GM21515 (cell line): ENCODE measurements at regions not wholly inside any gene's neighbourhood (a gene's known extent, or its start where the extent isn't known, plus 50 kb on each side); places are given as distances from the start of the nearest gene placed in this dataset.
A peak's percentile ranks its signal among the peaks of the same experiment; 100 is the strongest.
"Not testable (repeated sequence)": the region's sequence is repeated elsewhere in the genome, so short reads cannot be mapped to it uniquely, and the experiment has no call there.

Experiments used
- ATAC-seq: cut with Tn5 transposase; IDR thresholded peaks from one replicate; pipeline ENCODE4 v1.9.1; 2021; ENCODE audit not compliant: unreplicated experiment

DNA sequence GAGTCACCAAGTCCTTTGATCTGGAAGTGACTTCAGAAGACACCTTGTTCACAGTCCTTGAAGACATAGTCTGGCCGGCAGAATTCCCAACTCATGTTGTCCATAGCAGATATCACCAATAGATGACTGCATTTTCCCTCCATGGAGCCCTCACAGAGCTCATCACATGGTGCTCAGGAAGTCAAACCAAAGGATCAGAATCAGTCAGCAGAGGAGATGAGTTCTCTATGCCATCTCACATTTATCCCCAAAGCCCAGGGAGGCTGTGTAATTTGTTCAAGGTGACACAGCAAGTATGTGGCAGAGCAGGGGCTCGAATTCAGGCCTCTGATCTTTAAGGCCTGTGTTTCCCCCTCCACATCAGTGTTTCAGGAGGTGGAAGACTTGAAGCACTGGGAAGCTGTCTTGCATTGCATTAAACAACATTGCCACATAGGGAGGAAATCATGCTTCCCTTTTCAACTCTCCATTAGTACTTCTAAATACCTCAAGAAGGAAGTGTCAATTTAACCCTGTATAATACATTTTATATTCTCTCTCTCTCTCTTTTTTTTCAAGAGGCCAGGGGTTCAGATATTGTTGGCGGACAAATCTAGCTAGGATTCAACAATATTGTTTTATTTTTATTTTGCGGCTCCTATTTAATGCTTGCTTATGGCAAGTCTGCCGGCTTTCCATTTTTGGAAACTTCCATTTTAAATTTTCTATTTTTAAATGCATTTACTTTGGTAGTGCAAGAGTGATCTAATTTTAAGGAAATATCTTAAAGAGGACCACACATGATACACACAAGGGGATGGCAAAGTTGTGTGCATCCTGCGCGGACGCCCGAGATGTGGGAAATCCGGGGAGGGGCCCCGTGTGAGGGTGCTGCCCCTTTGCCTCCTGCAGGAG, 61.9 kb downstream of the NPIPB5 start:
- ATAC-seq = not testable (repeated sequence)

DNA sequence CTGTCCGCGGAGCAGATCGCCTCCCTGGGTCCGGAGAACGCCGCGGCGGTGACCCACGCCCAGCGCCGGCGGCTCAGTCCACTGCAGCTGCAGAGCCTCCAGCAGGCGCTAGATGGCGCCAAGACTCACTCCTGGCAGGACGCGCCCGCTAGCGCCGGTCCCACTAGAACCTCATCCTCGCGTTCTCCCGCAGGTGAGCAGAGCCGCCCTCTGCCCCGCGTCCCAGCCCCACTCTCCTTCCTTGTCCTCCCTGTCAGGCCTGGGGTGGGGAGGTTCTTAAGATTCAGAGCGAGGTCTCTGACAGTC, 62.5 kb downstream of the NPIPB5 start:
- ATAC-seq = peak; percentile 80

DNA sequence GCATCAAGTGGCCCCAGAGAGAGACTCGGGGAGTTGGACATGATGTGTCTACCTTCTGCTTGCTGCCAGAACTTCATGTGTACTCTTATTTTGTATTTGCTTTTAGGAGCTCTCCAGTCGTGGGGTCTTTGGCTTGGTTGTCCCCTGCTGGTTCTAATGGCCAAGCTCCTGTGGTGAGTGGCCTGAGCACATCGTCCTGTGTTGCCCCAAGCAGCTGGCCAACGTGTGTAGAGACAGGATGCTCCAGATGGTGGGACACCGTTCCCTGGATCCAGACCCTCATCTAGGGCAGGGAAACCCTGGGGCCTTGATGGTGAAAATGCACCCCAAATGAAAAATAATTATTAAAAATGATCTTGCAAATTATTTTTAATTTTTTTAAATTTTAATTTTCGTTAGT, 65.8 kb downstream of the NPIPB5 start:
- ATAC-seq = not testable (repeated sequence)

DNA sequence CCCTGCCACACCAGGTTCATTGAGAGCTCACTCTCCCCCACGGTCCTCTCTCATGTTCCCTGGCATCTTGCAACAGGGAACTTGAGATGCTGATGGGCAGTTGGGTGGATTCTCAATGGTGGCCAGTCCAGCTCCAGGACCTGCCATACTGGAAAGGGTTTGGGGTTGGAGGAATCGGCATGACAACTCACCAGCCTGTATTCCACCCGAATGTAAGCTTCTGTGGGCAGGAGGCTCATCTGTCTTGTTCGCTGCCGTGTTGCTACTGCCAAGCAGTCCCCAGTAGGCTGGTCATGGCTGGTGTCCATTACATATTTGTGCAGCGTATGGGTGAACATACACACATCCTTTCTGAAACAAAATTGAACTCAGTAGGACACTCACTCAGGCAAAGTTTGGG, 72.5 kb downstream of the NPIPB5 start:
- not testable (repeated sequence) for ATAC-seq

DNA sequence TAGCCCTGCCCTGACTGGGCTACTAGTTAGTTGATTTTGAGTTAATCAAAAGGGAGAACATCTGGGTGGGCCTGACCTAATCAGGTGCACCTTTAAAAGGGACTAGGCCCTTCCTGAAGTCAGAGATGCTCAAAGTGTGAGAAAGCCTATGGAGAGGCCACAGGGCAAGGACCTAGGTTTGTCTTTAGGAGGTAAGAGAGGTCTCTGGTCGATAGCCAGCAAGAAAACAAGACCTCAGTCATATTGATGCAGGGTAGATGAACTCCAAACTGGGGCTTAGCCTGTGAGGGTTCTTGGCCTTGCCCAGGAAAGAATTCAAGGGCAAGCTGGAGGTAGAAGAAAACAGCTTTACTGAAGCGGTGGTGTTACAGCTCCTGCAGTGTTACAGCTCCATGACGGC, 73.8 kb downstream of the NPIPB5 start:
- not testable (repeated sequence) for ATAC-seq

DNA sequence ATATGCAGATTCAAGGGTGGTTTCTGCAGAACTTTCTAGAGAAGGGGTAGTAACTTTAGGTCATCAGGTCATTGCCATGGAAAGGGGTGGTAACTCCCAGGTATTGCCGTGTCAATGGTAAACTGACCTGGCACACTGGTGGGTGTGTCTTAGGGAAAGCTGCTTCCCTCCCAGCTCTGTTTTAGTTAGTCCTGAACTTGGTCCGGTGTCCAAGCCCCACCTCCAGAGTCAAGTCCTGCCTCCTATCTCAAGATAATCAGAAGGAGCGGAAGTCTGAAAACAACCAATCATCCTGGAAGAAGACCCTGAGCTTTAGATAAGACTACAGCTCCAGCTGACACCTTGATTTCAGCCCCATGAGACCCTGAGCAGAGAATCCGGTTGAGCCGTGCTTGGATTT, 74.2 kb downstream of the NPIPB5 start:
- ATAC-seq = not testable (repeated sequence)

DNA sequence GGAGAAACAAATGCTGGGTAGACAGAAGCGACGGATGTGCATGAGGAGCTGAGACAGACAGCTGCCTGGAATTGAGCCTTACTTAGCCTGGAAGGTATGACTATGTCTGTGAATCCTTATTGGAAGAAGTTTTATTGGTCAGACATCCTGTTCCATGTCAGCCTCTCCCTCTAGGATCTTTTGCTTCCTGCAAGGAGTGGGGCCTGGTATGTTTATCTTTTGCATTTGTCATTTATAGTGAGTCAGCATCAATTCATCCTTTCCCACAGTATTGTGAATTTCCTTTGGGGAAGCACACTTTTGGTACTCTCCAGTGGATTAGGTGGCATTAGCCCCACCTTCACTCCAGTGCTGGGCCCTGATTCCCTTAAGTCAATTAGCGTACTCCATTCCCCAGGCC, 74.7 kb downstream of the NPIPB5 start:
- ATAC-seq = not testable (repeated sequence)

DNA sequence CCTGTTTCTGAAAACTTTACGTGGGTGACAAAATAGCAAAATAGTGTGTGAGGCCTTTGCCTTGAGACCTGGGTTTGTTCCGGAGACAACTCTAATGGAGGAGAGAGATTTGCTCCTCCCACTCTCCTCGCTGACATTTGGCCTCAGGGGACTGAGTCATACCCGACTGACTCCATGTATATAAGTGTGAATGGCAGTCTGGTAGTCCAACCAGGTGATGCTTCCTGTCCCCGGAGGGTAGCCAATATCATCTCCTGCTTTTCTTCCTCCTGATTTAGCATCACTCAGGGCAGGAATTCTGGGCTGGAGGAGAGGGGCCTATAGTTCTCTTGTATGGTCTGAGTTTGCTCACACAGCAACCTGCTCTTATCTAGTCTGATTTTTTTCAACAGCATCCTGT, 76.0 kb downstream of the NPIPB5 start:
- not testable (repeated sequence) for ATAC-seq

DNA sequence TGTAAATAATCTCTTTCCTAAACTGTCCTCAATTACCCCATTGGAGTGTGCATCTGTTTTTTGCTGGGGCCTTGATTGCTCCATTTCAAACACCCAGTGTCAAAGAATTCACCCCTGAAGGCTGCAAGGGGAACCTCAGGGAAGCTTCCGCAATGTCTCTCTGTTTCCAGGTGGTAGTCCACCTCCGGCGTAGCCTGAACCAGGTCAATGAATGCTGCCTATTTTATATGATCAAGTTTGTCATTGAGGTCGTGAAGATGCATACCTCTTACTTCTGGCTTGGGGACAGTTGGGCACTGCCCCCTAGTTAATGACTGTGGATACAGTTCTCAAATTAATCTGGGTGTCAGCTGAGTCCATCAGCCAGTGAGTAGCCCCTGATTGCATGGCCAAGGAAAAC, 79.1 kb downstream of the NPIPB5 start:
- not testable (repeated sequence) for ATAC-seq

DNA sequence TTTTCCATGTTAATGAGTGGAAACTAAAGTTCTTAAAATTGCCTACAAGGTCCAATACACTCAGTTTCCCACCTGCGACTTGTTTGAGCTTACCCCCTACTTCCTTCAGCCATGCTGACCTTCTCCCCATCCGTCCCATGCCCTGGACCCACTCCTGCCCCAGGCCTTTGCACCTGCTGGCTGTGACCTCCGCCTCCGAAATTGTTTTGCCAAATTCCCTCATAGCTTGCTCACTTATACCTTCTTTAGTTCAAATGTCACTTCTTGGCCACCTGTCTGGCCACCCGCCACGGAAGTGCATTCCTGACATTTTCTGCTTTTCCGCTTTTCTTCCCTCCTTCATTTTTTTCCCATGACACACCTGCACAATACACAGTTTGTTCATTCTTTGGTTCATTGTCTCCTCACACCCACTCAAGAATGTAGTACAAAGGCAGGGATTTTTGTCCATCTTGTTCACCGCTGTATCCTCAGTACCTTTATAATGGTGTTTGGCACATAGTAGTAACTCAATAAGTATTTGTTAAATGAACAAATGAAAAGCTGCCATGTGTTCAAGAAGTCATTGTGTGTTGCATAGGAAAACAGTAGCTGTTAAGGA, 85.9 kb downstream of the NPIPB5 start:
- ATAC-seq = not testable (repeated sequence)

DNA sequence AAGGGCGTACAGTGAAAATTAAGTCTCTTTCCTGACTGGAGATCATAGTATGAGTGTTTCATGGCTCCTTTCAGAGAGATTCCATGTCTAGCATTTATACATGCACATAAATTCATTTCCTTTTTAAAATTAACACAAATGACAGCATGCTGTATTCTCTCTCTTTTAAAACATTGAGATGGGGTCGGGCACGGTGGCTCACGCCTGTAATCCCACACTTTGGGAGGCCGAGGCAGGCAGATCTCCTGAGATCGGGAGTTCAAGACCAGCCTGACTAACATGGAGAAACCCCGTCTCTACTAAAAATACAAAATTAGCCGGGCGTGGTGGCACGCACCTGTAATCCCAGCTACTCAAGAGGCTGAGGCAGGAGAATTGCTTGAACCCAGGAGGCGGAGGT, 93.1 kb downstream of the NPIPB5 start:
- ATAC-seq = not testable (repeated sequence)

DNA sequence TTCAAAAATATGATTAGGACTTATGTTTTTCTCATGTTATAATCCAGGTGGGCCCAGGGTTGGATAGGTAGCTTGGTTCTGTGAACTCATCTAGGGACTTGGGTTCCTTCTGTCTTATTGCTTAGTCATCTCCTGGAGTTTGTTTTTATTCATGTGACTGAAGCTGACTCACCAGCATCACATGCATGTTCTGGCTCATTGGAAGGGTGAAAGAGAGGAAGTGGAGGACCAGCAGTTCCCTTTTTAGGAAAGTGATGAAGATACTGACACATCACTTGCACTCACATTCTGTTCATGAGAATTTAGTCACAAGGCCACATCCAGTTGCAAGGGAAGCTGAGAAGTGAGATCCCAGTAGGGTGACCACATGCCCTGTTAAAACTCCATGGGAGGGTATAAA, 95.9 kb downstream of the NPIPB5 start:
- not testable (repeated sequence) for ATAC-seq

DNA sequence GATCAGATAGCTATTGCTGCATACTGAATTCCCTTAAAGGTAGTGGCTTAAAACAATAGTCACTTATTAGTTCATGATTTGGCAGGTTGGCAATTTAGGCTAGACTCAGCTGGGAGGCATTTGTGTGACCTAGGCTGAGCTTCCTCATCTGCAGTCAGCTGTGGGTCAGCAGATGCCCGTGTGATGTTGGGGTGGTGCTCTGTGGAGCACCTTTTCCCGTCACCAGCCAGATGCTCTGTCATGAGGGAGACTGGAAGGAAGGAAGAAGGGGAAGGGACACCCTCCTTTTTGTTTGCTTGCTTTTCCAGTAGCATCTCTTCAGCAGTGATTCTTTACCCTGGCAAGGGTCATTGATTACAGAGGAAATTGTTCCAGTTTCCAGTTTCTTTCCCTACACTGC, 99.1 kb downstream of the NPIPB5 start:
- not testable (repeated sequence) for ATAC-seq

DNA sequence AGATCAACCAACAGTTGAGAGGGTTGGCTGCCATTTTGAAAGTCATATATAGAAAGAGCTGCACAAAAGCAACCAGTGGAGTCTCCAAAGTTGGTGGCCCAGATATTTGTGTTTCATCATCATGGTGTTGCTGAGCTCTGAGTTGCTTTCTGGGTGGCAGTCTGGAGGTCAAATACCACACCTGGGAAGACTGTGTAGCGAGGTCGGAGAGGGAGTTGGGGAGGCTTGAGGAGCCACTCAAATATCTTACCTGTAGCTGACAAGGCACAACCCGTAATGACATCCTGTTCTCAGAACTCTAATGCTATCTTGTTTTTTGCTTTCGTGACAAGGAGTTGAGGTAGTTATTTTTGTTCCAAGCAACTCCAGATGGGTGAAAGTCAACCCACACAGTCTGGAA, 100.4 kb downstream of the NPIPB5 start:
- not testable (repeated sequence) for ATAC-seq

DNA sequence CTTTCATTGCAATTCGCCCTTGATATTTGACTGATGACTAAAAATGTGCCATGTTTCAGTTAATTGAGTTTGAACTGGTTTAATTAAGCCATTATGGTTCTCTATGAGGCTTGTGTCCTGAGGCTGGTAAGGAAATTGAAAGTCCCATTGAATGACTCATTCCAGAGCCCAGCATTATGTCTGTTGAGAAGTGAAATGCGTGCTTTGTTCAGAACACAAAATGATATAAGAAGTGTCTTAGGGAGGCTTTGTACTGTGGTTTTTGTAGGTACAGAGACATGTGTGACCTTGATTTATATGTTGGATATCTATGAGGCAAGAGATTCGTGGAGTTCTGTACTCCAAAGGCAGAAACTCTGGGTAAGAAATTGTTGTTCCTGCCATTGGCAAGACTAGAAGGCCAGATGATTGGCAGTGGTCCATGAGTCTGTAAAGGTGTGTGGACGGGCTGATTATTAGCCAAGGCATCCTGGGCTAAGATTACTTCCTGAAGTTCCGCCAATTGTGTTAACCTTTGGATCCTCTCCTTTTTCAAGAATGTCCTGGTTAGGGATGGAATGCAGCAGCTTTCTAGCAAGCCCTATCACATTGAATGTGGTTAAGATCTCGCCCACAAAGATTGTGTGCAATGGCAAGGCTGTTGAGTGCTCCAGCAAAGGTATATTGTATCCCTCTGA, 103.7 kb downstream of the NPIPB5 start:
- no peak for ATAC-seq

DNA sequence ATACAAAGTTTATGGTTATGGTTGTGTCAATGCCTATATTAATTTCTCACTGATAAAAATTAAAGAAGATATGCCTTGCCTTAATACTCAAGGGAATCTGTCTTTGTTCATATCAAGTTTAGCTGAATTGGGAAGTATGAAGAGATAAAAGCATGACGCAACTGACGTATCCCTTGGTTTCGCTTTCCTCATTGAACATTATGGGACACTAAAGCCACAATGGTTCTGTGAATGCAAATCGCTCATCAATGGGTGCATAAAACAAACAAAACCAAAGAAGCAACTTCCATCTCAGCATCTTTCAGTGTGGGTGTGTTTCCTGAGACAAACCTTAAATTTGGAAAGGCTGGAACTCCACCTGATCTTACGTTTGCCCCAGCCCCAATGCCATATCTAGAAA, 108.2 kb downstream of the NPIPB5 start:
- no peak for ATAC-seq

DNA sequence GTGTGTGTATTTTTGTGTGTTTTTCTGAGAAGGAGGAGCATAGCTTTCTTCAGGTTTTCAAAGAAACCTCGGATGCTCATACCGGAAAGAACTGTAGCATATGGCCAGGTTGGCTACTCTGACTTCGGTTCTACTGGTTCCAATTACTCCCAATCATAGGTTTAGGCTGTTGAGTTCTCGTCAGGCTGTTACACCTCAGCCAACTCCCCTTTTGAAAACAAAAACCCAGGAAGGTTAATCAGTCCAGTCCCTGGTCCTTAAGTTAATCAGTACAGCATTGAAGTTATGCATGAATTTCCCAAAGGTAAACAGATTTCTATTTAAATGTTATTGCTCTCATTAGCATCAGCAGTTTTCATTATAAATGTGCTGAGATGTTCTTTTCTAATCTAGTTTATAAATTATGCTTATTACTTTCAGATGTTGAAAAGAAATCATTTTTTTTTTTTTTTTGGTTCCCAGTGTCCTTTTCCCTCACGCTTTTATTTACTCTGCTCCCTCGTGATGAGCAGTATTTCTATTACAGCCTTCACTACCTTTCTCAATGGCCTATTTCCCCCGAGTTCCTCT, 111.0 kb downstream of the NPIPB5 start:
- no peak for ATAC-seq

DNA sequence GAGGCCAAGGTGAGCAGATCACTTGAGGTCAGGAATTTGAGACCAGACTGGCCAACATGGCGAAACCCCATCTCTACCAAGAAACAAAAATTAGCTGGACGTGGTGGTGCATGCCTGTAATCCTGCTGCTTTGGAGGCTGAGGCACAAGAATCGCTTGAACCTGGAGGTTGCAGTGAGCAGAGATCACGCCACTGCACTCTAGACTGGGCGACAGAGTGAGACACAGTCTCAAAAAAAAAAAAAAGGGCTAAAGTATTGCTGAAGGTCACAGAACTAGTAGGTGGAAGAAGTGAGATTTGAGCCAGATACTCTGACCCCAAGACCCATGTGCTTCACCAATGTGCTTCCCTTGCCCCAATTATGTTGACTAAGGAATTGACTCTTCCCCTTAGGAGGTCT, 112.0 kb downstream of the NPIPB5 start:
- no peak for ATAC-seq

DNA sequence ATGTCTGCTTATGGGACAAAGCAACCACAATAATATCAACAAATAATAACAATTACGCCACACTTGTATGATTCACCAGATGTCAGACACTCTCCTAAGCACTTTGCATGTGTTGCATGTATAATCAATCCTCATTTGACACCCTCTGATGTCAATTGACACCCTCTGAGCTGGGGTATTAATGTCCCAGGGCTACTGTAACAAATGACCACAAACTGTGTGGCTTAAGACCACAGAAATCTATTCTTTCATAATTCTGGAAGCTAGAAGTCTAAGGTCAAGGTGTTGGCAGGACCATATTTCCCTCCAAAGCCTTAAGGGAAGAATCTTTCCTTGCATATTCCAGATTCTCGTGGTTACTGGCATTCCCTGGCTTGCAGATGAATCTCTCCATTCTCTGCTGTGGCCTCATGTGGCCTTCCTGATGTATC, 112.7 kb downstream of the NPIPB5 start:
- no peak for ATAC-seq

DNA sequence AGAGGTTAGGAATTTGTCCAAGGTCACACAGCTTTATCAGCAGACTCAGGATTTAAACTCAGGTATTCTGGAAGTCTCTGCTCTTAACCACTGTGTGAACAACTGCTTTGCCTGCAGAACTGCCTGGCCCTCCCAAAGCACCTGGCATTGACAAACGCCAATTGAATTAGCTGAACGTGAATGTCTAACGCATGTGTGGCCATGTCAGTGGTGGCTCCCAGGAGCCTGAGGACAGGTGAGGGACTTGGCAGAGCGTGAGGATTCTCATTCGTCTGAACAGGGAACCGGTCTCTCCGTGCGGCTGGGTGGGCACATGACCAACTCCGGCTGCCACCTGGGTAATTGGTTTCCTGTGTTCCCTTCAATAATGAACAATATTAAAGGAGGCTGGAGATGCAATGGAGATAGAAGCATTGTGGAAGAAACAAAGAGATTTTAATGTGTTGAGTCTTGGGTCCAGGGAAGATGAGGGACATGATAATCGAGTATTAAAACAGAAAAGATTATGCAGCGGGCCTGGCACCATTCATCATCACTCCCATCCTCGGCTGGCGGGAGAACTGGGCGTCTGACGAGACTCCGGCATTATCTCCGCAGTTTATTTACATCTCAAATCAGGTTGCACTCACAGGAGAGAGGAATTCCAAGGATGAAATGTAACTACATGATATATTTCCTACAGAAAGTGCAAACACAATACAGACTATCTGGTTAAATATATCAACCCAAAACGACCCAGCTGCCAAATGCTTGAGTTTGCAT, 113.5 kb downstream of the NPIPB5 start:
- ATAC-seq = no peak
